CD4-positive, alpha-beta T cell (primary cell): ENCODE measurements at regions not wholly inside any gene's neighbourhood (a gene's known extent, or its start where the extent isn't known, plus 50 kb on each side); places are given as distances from the start of the nearest gene placed in this dataset.

ENCODE experiments used
- ATAC-seq: fragments of 200-7000 bp; cut with Tn5 transposase; one replicate; pipeline ENCODE4 v1.10.0; 2022; ENCODE audit warnings: mild to moderate bottlenecking; ENCODE audit not compliant: poor library complexity
- CTCF ChIA-PET: fragments of 350-600 bp; sonication (Branson Sonifier 250); formaldehyde crosslinking; loops from one replicate; lab custom pipeline; 2021; ENCODE audit warnings: antibody characterized with exemption, inconsistent platforms; lab: Charles Lee
- POLR2A ChIA-PET: fragments of 350-600 bp; sonication (Branson Sonifier 250); formaldehyde crosslinking; loops from one replicate; lab custom pipeline; 2021; ENCODE audit warnings: antibody characterized with exemption, inconsistent platforms; lab: Charles Lee
- DNase-seq, 14 experiments: peaks; one replicate each; pipeline ENCODE4 v3.0.0-alpha.2; 2013 to 2020; ENCODE audit warnings: mixed read lengths in 2 of 14
- H3K27ac ChIP-seq, 2 donors: one replicate each; pipeline versions ENCODE4 v1.5.1 to v1.7.0; 2013; ENCODE audit warnings: low read length in 2 of 2, low read depth in 1 of 2, mild to moderate bottlenecking in 1 of 2
- H3K27me3 ChIP-seq, 2 experiments: 1 replicate in 1 of 2; 2 replicates in 1 of 2; pipeline versions ENCODE4 v1.6.1 to v1.7.0; 2013; ENCODE audit warnings: low read length in 2 of 2, control low read depth in 1 of 2, mild to moderate bottlenecking in 1 of 2, moderate library complexity in 1 of 2; ENCODE audit not compliant: insufficient read depth in 2 of 2, control insufficient read depth in 1 of 2
- H3K36me3 ChIP-seq: one replicate; pipeline ENCODE4 v1.6.1; 2013; ENCODE audit warnings: low read length, control low read depth; ENCODE audit not compliant: insufficient read depth
- H3K4me1 ChIP-seq: one replicate; pipeline ENCODE4 v1.6.1; 2013; ENCODE audit warnings: low read length, control low read depth; ENCODE audit not compliant: insufficient read depth
- H3K4me3 ChIP-seq: one replicate; pipeline ENCODE4 v1.5.1; 2013; ENCODE audit warnings: mild to moderate bottlenecking, low read length, moderate library complexity
- H3K9me3 ChIP-seq, 2 experiments: 1 replicate in 1 of 2; 2 replicates in 1 of 2; pipeline versions ENCODE4 v1.6.1 to v1.7.0; 2013; ENCODE audit warnings: low read length in 2 of 2, mild to moderate bottlenecking in 2 of 2, control low read depth in 1 of 2, moderate library complexity in 1 of 2; ENCODE audit not compliant: control insufficient read depth in 1 of 2, insufficient read depth in 1 of 2
- H3K27ac Mint-ChIP-seq: one replicate; pipeline ENCODE4 v1.8.0; 2020; ENCODE audit warnings: mixed read lengths
- H3K27me3 Mint-ChIP-seq: one replicate; pipeline ENCODE4 v1.8.0; 2021; ENCODE audit warnings: mixed read lengths
- H3K36me3 Mint-ChIP-seq: one replicate; pipeline ENCODE4 v1.8.0; 2021; ENCODE audit warnings: low read depth, mixed read lengths
- H3K4me1 Mint-ChIP-seq: one replicate; pipeline ENCODE4 v1.8.0; 2021; ENCODE audit warnings: low read depth, mixed read lengths
- H3K4me3 Mint-ChIP-seq: one replicate; pipeline ENCODE4 v1.8.0; 2020; ENCODE audit warnings: mild to moderate bottlenecking, mixed read lengths
- H3K9me3 Mint-ChIP-seq: one replicate; pipeline ENCODE4 v1.8.0; 2020; ENCODE audit warnings: mixed read lengths
- intact Hi-C, 2 experiments: fragments of 100-400 bp; cut with DNase I in 1 of 2; cut with micrococcal nuclease in 1 of 2; formaldehyde crosslinking; loops; one replicate each; pipeline versions ENCODE4 v1.15.1 to v1.9.0; 2023 to 2025; cut with DNase I, micrococcal nuclease
- TF ChIP-seq, protein P1 (sequence below): fragments of 200-600 bp; IDR thresholded peaks from one replicate; pipeline ENCODE4 v1.8.0; 2022; ENCODE audit warnings: antibody characterized with exemption, mild to moderate bottlenecking

- H3K4me1 ChIP-seq: no peaks in the 10 kb centered on the region
- no peak overlapping the region for H3K27ac Mint-ChIP-seq
- no peak overlapping the region for H3K27ac ChIP-seq
- H3K9me3 Mint-ChIP-seq: peaks cover 6% of the 10 kb centered on the region
- H3K4me3 ChIP-seq: no peak overlapping the region
- TF ChIP-seq, protein P1, sequence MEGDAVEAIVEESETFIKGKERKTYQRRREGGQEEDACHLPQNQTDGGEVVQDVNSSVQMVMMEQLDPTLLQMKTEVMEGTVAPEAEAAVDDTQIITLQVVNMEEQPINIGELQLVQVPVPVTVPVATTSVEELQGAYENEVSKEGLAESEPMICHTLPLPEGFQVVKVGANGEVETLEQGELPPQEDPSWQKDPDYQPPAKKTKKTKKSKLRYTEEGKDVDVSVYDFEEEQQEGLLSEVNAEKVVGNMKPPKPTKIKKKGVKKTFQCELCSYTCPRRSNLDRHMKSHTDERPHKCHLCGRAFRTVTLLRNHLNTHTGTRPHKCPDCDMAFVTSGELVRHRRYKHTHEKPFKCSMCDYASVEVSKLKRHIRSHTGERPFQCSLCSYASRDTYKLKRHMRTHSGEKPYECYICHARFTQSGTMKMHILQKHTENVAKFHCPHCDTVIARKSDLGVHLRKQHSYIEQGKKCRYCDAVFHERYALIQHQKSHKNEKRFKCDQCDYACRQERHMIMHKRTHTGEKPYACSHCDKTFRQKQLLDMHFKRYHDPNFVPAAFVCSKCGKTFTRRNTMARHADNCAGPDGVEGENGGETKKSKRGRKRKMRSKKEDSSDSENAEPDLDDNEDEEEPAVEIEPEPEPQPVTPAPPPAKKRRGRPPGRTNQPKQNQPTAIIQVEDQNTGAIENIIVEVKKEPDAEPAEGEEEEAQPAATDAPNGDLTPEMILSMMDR: no peak
- H3K36me3 ChIP-seq: no peaks in the 10 kb centered on the region
- ChIA-PET CTCF (no interaction called here), POLR2A (no interaction called here)
- H3K36me3 Mint-ChIP-seq: no peaks in the 10 kb centered on the region
- no peaks in the 10 kb centered on the region for H3K9me3 ChIP-seq
- no peaks in the 10 kb centered on the region for H3K27me3 ChIP-seq
- H3K4me3 Mint-ChIP-seq: no peak overlapping the region
- no peaks in the 10 kb centered on the region for H3K27me3 Mint-ChIP-seq
- intact Hi-C loops: no loop called here
- H3K4me1 Mint-ChIP-seq: no peaks in the 10 kb centered on the region
- ATAC-seq (no peak), DNase-seq (no peak)
Observed at GRCh38 chr9:82081496-82081895, 92.9 kb downstream of the SPATA31D1 start.

DNA sequence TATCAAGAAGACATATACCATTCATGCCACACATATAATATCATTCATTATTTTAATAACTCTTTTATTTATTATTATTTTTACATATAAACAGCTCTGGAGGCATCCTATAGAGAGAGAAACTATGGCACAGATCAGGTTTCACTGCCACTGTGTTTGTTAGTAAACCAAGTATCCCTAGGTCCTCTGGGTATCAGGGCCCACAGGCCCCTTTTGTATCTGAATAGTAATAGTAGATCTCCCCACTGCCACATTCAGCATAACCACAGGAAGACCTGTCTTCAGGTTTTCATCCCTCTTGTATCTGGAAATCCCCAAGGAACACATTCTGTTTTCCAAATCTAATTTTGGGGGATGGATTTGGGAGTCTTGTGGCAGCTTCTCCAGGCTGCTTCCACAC is 94.0 kb downstream of the SPATA31D1 start:
- no peaks in the 10 kb centered on the region for H3K27me3 Mint-ChIP-seq
- no peaks in the 10 kb centered on the region for H3K4me1 Mint-ChIP-seq
- H3K36me3 ChIP-seq: no peaks in the 10 kb centered on the region
- CTCF ChIA-PET: no interaction called here
- ATAC-seq (no peak), DNase-seq (no peak)
- intact Hi-C loops: no loop called here
- TF ChIP-seq, protein P1: no peak
- H3K27me3 ChIP-seq: no peaks in the 10 kb centered on the region
- no peak overlapping the region for H3K4me3 ChIP-seq
- H3K9me3 ChIP-seq: no peaks in the 10 kb centered on the region
- no peaks in the 10 kb centered on the region for H3K36me3 Mint-ChIP-seq
- H3K4me1 ChIP-seq: no peaks in the 10 kb centered on the region
- peaks cover 4% of the 10 kb centered on the region for H3K9me3 Mint-ChIP-seq
- no peak overlapping the region for H3K4me3 Mint-ChIP-seq
- no peak overlapping the region for H3K27ac ChIP-seq
- POLR2A ChIA-PET: no interaction called here
- H3K27ac Mint-ChIP-seq: no peak overlapping the region

DNA sequence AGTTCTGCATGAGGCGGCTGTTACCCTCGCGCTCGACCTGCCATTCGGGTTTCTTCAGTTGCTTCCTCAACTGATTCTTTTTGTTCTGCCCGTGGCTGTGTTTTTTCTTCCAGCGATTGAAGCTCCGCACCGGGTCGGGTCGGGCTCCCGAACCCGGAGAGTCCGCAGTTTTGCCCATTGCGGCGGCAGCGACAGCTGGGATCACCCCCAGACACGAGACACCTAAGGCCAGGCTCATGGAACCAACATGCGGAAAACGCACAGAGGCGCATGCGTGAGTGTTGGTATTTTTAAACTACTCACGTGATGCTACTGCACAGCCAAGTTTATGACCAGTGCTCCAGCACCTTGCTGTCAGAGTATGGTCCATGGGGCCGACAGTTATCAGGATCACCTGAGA is 100.0 kb downstream of the SPATA31D1 start:
- no peak overlapping the region for H3K4me3 Mint-ChIP-seq
- CTCF ChIA-PET: no interaction called here
- no peak overlapping the region for H3K27ac ChIP-seq
- H3K4me3 ChIP-seq: no peak overlapping the region
- POLR2A ChIA-PET: no interaction called here
- H3K27ac Mint-ChIP-seq: no peak overlapping the region
- ATAC-seq (no peak), DNase-seq (no peak)
- TF ChIP-seq, protein P1: no peak
- H3K9me3 Mint-ChIP-seq: peaks cover 6% of the 10 kb centered on the region
- no peaks in the 10 kb centered on the region for H3K4me1 Mint-ChIP-seq
- H3K27me3 ChIP-seq: no peaks in the 10 kb centered on the region
- H3K36me3 Mint-ChIP-seq: no peaks in the 10 kb centered on the region
- no peaks in the 10 kb centered on the region for H3K36me3 ChIP-seq
- peaks cover 0 to 9% of the 10 kb centered on the region in 2 experiments for H3K9me3 ChIP-seq
- intact Hi-C loops: no loop called here
- no peaks in the 10 kb centered on the region for H3K27me3 Mint-ChIP-seq
- no peaks in the 10 kb centered on the region for H3K4me1 ChIP-seq
